GM12874 (cell line): ENCODE measurements at regions not wholly inside any gene's neighbourhood (a gene's known extent, or its start where the extent isn't known, plus 50 kb on each side); places are given as distances from the start of the nearest gene placed in this dataset.

Source experiments
- CTCF ChIP-seq: IDR thresholded peaks from 2 replicates; pipeline ENCODE4 v1.5.1; 2011; ENCODE audit warnings: low read depth, mild to moderate bottlenecking, control low read depth, low read length, moderate library complexity; ENCODE audit not compliant: insufficient read depth

- TF ChIP-seq CTCF, result no peak
Measured at GRCh38 chr1:82836213-82836972, 1035.7 kb downstream of the ADGRL2 start.

GRCh38 chr1:82830690-82831380 is 1030.1 kb downstream of the ADGRL2 start:
- no peak for TF ChIP-seq CTCF

- no peak for TF ChIP-seq CTCF
Measured at GRCh38 chr1:82829527-82829926, 1028.8 kb downstream of the ADGRL2 start.

GRCh38 chr1:82823876-82824275 is 1023.1 kb downstream of the ADGRL2 start:
- no peak for TF ChIP-seq CTCF

GRCh38 chr1:82820816-82821215 is 1020.1 kb downstream of the ADGRL2 start:
- TF ChIP-seq CTCF, result no peak

- TF ChIP-seq CTCF, result no peak
Measured at GRCh38 chr1:82819234-82819633, 1018.5 kb downstream of the ADGRL2 start.

- TF ChIP-seq CTCF, result no peak
Measured at GRCh38 chr1:82818586-82818985, 1017.9 kb downstream of the ADGRL2 start.
